GM06990 (cell line): ENCODE measurements at regions not wholly inside any gene's neighbourhood (a gene's known extent, or its start where the extent isn't known, plus 50 kb on each side); places are given as distances from the start of the nearest gene placed in this dataset.

Source experiments
- DNase-seq: peaks from one replicate; pipeline ENCODE4 v3.0.0-alpha.2; 2011; ENCODE audit not compliant: insufficient read length; ENCODE audit errors: extremely low read depth
- H3K27me3 ChIP-seq: replicated peaks from 2 replicates; pipeline ENCODE4 v1.6.0; 2011; ENCODE audit warnings: low read length; ENCODE audit not compliant: control insufficient read depth, insufficient read depth
- H3K36me3 ChIP-seq: 2 replicates; pipeline ENCODE4 v1.5.1; 2011; ENCODE audit warnings: low read length; ENCODE audit not compliant: control insufficient read depth, insufficient read depth
- H3K4me3 ChIP-seq: replicated peaks from 2 replicates; pipeline ENCODE4 v1.5.1; 2011; ENCODE audit warnings: low read depth, mild to moderate bottlenecking, control low read depth, low read length
- CTCF ChIP-seq: IDR thresholded peaks from 2 replicates; pipeline ENCODE4 v1.5.1; 2011; ENCODE audit warnings: low read length, control low read depth, mild to moderate bottlenecking, inconsistent platforms; ENCODE audit not compliant: insufficient read depth, poor library complexity, severe bottlenecking

DNA sequence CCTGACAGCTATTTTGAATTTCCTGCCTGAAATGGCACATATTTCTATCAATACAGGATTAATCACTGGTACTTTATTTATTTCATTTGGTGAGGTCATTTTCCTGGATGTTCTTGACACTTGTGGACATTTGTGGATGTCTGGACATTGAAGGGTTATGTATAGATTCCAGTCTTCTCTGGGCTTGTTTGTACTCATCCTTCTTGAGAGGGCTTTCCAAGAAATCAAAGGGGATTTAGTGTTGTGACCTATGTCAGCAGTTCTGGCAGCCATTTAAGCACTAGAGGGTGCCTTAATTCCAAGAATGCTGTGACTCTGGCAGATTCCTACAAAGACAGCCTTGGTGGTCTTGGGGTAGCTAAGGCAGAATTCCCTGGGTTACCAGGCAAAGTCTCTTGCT is 259.7 kb downstream of the CSNK1G3 start:
- TF ChIP-seq CTCF = no peak
- H3K4me3 ChIP-seq = no peak overlapping the region
- no peaks in the 10 kb centered on the region for H3K27me3 ChIP-seq
- H3K36me3 ChIP-seq = no peaks in the 10 kb centered on the region
- no peak for DNase-seq

GRCh38 chr5:123763201-123763600 is 251.2 kb downstream of the CSNK1G3 start:
- no peaks in the 10 kb centered on the region for H3K36me3 ChIP-seq
- DNase-seq = no peak
- H3K4me3 ChIP-seq = no peak overlapping the region
- no peaks in the 10 kb centered on the region for H3K27me3 ChIP-seq
- TF ChIP-seq CTCF = no peak

GRCh38 chr5:123756816-123757215 is 244.8 kb downstream of the CSNK1G3 start:
- Histone ChIP-seq H3K27me3 (no peaks in the 10 kb centered on the region), H3K4me3 (no peak overlapping the region), H3K36me3 (no peaks in the 10 kb centered on the region)
- no peak for TF ChIP-seq CTCF
- no peak for DNase-seq

DNA sequence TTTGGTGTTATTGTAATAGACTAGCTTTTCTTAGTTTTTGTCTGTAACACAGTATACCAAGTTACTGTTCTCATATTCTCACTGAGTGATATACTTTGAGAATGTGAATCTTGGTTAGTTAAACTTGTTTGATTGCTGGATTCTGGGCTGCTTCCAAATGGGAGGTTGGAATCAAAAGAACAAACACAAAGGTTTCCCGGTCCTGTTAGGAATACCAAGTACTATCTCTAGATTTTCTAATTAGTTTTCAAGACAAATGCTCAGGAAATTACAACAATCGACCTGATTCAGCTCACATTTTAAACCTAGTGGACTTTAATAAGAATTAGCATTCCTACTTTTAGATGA is 244.3 kb downstream of the CSNK1G3 start:
- no peak overlapping the region for H3K4me3 ChIP-seq
- no peak for TF ChIP-seq CTCF
- H3K36me3 ChIP-seq = no peaks in the 10 kb centered on the region
- no peaks in the 10 kb centered on the region for H3K27me3 ChIP-seq
- no peak for DNase-seq

DNA sequence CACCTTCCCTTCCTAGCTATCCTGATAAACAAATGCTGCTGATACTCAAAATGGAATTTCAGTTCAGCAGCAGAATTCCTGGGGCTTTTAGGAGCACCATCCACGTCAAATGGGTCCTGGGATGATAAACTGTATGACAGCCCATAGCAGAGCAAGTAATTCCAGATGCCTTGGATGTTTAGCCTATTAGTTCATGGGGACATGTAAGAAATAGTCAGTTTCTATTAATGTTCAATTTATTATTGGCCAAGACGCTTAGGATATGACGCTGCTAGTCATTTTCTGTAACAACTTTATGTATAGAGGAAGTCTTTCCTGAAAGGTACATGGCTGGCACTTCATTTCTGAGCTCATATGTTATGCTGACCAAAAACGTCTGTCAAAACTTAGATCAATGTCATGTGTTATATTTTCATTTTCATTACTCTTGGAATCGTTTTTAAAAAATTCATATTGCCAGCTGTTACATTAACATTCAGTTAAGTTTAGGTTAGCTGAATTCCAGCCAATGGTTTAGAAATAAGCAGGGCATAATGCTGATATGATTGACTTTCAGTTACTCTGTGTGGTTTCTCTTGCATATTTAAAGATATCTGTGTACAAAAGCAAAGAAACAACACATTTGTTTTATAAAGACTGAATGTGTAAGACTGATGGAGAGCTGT is 243.8 kb downstream of the CSNK1G3 start:
- DNase-seq = no peak
- Histone ChIP-seq H3K27me3 (no peaks in the 10 kb centered on the region), H3K4me3 (no peak overlapping the region), H3K36me3 (no peaks in the 10 kb centered on the region)
- no peak for TF ChIP-seq CTCF

DNA sequence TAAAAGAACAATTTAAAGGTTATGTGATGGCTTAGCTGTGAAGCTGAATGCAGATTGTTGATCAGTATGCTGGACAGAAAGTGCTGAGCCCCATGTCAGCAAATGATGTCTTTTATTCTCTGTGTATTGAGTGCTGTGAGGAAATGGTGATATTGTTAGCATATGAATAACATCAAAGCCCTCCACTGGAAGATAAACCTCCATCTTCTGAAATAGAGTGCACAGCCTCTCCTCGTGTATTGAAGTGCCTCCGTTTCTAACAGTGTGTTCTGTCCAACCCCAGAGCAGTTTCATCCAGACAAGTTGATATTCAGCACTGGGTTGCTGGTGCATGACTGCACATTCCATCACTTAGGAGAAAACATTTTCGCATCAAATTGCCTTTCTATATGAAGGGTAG is 242.9 kb downstream of the CSNK1G3 start:
- H3K36me3 ChIP-seq = no peaks in the 10 kb centered on the region
- DNase-seq = no peak
- TF ChIP-seq CTCF = no peak
- no peak overlapping the region for H3K4me3 ChIP-seq
- no peaks in the 10 kb centered on the region for H3K27me3 ChIP-seq
